MM.1S (cell line): ENCODE measurements at regions not wholly inside any gene's neighbourhood (a gene's known extent, or its start where the extent isn't known, plus 50 kb on each side); places are given as distances from the start of the nearest gene placed in this dataset.

Experiments
- CTCF ChIP-seq: fragments of 300-600 bp; sonication (generic); IDR thresholded peaks from 2 replicates; pipeline ENCODE4 v1.5.1; 2016; ENCODE audit warnings: antibody characterized with exemption, low read length, mixed read lengths
- EZH2 ChIP-seq: fragments of 300-600 bp; sonication (generic); optimal IDR thresholded peaks from 2 replicates; pipeline ENCODE3; 2017; ENCODE audit warnings: low read depth, mild to moderate bottlenecking, antibody characterized with exemption, low read length, mixed read lengths
- EZH2phosphoT487 ChIP-seq: fragments of 300-600 bp; sonication (generic); IDR thresholded peaks from 2 replicates; pipeline ENCODE4 v1.6.1; 2018; ENCODE audit warnings: antibody characterized with exemption, low read length

DNA sequence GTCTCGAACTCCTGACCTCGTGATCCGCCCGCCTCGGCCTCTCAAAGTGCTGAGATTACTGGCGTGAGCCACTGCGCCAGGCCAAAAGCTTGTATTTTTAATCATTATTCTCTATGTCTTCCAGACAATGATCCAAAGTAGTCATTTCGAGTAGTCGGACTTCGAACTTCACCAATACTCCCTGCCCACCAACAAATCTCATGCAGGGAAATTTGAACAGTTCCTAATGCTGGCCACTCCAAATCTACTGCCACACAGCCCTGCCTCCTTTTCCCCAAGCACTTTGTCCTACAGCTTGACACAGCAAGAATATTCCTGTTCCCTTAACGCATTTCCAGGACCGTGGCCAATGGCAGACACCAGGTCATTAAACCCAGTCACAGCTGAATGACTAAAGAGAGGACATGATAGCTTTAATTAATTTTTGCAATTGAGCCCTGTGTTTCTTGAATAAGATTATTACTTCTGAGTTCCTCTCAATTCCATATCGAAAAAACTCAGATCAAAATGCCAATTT is 142.3 kb upstream of the NRP1 start:
- no peak for TF ChIP-seq EZH2
- no peak for TF ChIP-seq CTCF
- no peak for TF ChIP-seq EZH2phosphoT487
